Mucosa of rectum (tissue), 2 donors: ENCODE measurements at regions not wholly inside any gene's neighbourhood (a gene's known extent, or its start where the extent isn't known, plus 50 kb on each side); places are given as distances from the start of the nearest gene placed in this dataset.

Source experiments
- H3K27ac ChIP-seq, 2 donors: one replicate each; pipeline ENCODE4 v1.7.0; 2013; ENCODE audit warnings: inconsistent platforms in 2 of 2, low read depth in 2 of 2, low read length in 2 of 2
- H3K27me3 ChIP-seq, 2 donors: one replicate each; pipeline ENCODE4 v1.7.0; 2013; ENCODE audit warnings: low read length in 2 of 2; ENCODE audit not compliant: control insufficient read depth in 2 of 2, insufficient read depth in 2 of 2
- H3K36me3 ChIP-seq, 2 donors: one replicate each; pipeline ENCODE4 v1.7.0; 2013; ENCODE audit warnings: low read length in 2 of 2; ENCODE audit not compliant: control insufficient read depth in 2 of 2, insufficient read depth in 2 of 2
- H3K4me1 ChIP-seq, 2 donors: one replicate each; pipeline ENCODE4 v1.7.0; 2013; ENCODE audit warnings: low read length in 2 of 2, mild to moderate bottlenecking in 1 of 2; ENCODE audit not compliant: control insufficient read depth in 2 of 2, insufficient read depth in 2 of 2
- H3K4me3 ChIP-seq, 2 donors: one replicate each; pipeline ENCODE4 v1.7.0; 2013; ENCODE audit warnings: low read length in 2 of 2
- H3K9ac ChIP-seq, 2 donors: one replicate each; pipeline ENCODE4 v1.7.0; 2013; ENCODE audit warnings: low read length in 2 of 2, low read depth in 1 of 2, mild to moderate bottlenecking in 1 of 2
- H3K9me3 ChIP-seq, 2 donors: one replicate each; pipeline ENCODE4 v1.7.0; 2013; ENCODE audit warnings: low read length in 2 of 2; ENCODE audit not compliant: control insufficient read depth in 2 of 2
- donor health status: healthy.
- donor health status: Normal muscosa, but diverticular disease.

DNA sequence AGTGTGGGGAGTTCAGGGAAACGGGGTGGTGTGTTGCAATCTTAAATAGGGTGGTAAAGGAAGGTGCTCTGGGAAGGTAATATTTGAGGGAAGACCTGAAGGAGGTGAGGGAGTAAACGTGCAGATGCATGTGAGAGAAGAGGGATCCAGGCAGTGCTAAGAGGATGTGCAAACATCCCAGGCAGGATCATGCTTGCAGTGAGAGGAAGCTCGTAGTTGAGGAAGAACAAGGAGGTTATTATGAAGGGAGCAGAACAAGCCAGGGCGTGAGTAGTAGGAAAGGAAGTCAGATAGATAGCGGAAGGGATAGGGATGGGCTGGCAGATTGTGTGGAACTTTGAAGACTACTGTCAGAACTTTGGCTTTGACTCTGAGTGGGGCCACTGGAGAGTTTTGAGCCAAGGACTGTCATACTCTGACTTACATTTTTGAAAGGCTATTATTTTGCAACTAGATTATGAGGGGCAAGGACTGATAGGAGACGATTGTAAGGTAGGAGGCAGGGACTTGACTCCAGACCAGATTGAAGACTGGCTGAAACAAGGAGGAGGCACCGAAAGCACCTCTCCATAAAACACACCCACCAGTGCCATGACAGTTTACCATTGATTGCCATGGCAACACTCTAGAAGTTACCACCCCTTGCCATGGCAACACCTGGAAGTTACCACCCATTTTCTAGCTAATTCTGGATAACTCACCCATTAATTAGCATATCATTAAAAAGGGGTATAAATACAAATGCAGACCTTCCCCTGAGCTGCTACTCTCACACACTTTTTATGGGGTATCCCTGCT is 67.0 kb downstream of the XCL2 start:
- H3K9ac ChIP-seq, result no peak overlapping the region
- no peaks in the 10 kb centered on the region for H3K36me3 ChIP-seq
- no peak overlapping the region for H3K27ac ChIP-seq
- H3K4me1 ChIP-seq, result peaks cover 0 to under 1% of the 10 kb centered on the region in 2 donors
- H3K27me3 ChIP-seq, result no peaks in the 10 kb centered on the region
- H3K9me3 ChIP-seq, result peaks cover 0 to 3% of the 10 kb centered on the region in 2 donors
- H3K4me3 ChIP-seq, result no peak overlapping the region

DNA sequence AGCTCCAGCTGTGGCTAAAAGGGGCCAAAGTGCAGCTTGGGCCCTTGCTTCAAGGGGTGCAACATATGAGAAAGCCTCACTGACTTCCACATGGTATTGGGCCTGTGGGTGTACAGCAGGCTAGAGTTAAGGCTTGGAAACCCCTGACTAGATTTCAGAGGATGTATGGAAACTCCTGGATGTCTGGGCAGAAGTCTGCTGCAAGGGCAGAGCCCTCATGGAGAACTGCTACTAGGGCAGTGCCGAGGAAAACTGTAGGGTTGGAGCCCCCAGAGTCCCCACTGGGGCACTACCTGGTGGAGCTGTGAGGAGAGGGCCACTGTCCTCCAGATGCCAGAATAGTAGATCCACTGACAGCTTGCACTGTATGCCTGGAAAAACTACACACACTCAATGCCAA is 69.5 kb downstream of the XCL2 start:
- H3K9ac ChIP-seq, result no peak overlapping the region
- H3K4me1 ChIP-seq, result peaks cover 0 to 3% of the 10 kb centered on the region in 2 donors
- H3K27me3 ChIP-seq, result no peaks in the 10 kb centered on the region
- H3K27ac ChIP-seq, result no peak overlapping the region
- H3K9me3 ChIP-seq, result peaks cover 0 to 3% of the 10 kb centered on the region in 2 donors
- H3K36me3 ChIP-seq, result no peaks in the 10 kb centered on the region
- H3K4me3 ChIP-seq, result no peak overlapping the region

DNA sequence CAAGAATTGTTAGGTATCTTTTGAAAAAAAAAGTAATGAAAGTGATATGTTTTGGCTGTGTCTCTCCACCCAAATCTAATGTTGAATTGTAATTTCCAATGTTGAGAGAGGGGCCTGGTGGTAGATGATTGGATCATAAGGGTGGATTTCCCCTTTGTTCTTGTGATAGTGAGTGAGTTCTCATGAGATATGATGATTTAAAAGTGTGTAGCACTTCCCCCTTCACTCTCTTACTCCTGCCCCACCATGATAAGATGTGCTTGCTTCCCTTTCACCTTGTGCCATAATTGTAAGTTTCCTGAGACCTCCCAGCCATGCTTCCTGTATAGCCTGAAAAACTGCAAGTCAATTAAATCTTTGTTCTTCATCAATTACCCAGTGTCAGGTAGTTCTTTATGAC is 70.7 kb downstream of the XCL2 start:
- Histone ChIP-seq H3K36me3 (no peaks in the 10 kb centered on the region), H3K27ac (no peak overlapping the region), H3K9ac (no peak overlapping the region), H3K4me1 (peaks cover 0 to 9% of the 10 kb centered on the region in 2 donors), H3K27me3 (no peaks in the 10 kb centered on the region), H3K4me3 (no peak overlapping the region), H3K9me3 (peaks cover 0 to 3% of the 10 kb centered on the region in 2 donors)

DNA sequence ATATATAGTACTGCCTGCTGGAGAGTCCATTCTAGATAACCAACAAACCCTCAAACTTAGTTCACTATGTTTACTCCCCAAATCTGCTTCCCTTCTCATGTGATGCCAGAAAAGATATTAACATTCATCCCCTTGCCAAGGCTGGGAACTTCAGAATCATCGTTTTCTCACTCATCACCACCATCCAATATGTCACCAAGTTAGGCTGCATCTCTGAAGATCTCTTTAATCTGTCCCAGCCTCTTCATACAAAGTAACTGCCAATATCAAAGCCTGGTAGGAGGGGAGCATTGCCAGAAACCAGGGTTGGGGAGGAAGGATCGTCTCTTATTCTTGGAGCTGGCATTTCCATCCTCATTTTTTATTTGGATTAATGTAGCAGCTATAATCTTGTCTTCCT is 71.6 kb downstream of the XCL2 start:
- Histone ChIP-seq H3K9me3 (peaks cover 0 to 3% of the 10 kb centered on the region in 2 donors), H3K27ac (no peak overlapping the region), H3K4me3 (no peak overlapping the region), H3K4me1 (peaks cover 6 to 16% of the 10 kb centered on the region in 2 donors), H3K36me3 (no peaks in the 10 kb centered on the region), H3K27me3 (no peaks in the 10 kb centered on the region), H3K9ac (no peak overlapping the region)

DNA sequence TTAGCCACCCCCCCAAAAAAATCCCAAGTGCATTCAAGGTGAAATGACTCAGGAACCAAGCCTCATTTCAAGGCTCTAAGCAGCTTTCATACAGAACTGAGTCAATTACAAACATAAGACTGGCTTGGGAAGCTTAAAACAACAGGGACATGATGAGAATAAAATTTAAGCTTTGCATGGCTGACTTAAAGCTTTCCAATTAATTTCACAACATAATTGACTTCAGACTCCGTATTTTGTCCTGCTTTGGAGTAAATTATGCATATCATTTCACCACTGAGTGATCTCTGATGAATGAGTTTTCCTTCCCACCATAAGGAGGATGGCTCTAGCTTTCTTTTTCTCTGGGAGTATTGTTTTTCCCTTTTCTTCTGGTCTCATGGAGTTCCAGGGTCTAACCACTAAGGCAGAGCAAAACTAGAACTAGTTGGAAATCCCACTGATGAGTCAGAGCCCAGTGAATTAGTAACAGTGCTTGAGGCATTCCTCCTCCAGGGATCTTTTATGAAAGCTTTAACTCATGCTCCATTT is 72.8 kb downstream of the XCL2 start:
- Histone ChIP-seq H3K36me3 (no peaks in the 10 kb centered on the region), H3K4me1 (peaks cover 18 to 26% of the 10 kb centered on the region in 2 donors), H3K4me3 (no peak overlapping the region), H3K9me3 (peaks cover 0 to 3% of the 10 kb centered on the region in 2 donors), H3K27me3 (no peaks in the 10 kb centered on the region), H3K27ac (peak overlapping the region in 1 of 2 donors; percentile 10), H3K9ac (no peak overlapping the region)

DNA sequence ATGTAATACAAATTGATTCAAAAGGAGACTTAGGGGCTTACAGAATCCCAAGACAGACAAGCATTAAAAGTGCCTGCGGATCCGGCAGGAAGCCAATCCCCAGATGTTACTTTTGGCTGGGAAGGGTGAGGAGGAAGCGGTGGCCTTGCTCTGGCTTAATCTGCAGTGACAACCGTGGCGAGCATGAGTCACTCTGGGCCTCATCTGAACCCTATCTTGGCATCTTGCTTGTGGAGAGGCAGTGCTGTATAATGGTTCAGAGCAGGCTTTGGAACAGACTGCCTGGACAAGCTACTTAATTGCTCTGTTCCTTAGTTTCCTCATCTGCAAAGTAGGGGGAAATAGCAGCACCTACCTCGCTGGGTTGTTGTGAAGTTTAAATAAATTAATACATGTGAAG is 74.1 kb downstream of the XCL2 start:
- no peaks in the 10 kb centered on the region for H3K27me3 ChIP-seq
- peaks cover 0 to 3% of the 10 kb centered on the region in 2 donors for H3K9me3 ChIP-seq
- no peak overlapping the region for H3K9ac ChIP-seq
- no peak overlapping the region for H3K4me3 ChIP-seq
- peaks cover 20 to 26% of the 10 kb centered on the region in 2 donors for H3K4me1 ChIP-seq
- H3K27ac ChIP-seq, result peak overlapping the region in 1 of 2 donors; percentile 25
- no peaks in the 10 kb centered on the region for H3K36me3 ChIP-seq

DNA sequence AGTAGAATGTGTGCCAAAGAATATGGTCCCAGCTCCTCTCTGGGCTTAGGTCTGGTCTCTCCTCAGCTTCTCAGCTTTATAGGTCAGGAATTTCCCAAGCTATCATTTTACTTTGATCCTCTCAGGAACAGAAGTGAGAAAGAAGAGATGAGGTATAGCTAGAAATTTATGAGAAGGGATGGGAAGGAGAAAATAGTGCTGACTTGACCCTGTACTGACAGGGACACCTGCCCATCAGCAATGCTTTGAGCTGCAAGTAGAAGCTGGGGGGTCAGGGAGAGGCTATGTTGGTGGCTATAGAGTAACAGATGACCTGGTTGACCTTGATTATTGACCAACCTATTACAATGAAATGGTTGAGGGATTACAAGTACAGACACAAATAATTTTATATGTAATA is 75.0 kb downstream of the XCL2 start:
- Histone ChIP-seq H3K4me3 (no peak overlapping the region), H3K27ac (no peak overlapping the region), H3K36me3 (no peaks in the 10 kb centered on the region), H3K9me3 (no peaks in the 10 kb centered on the region), H3K9ac (no peak overlapping the region), H3K4me1 (peaks cover 20 to 26% of the 10 kb centered on the region in 2 donors), H3K27me3 (no peaks in the 10 kb centered on the region)

DNA sequence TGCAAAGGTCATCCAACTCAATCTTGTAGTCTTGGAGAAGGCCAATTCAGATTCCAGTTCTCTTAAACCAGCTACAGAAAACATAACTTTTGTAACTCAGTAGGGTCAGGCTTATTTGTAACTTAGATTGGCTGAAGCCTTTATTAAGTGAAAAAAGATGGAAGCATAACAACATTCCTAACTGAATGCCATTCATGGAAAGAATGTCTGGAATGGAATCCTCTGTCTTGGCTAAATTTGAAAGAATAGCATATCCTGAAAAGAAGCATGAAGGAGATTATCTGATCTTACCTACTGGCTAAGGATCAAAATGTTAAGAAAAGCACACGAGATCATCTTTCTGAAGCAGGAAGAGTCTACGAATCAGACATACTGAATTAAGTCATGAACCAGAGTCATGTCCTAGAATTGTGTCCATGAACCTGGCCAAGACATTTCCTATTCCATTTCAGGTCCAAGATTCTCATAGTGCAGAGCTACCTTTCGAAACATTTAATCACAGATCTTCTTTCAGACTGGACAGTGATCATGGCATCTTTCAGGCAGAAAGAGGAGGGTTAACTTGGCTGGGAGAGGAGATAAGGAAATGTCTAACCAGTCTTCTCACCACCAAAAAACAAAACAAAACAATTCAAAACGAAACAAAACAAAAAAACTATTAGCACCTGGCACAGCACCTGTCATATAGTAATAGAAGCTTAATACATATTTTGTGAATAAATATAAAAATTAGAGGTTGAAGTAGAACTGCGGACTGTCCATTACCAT is 75.6 kb downstream of the XCL2 start:
- no peak overlapping the region for H3K4me3 ChIP-seq
- no peaks in the 10 kb centered on the region for H3K9me3 ChIP-seq
- H3K4me1 ChIP-seq, result peaks cover 20 to 26% of the 10 kb centered on the region in 2 donors
- no peaks in the 10 kb centered on the region for H3K36me3 ChIP-seq
- H3K9ac ChIP-seq, result no peak overlapping the region
- peak overlapping the region; percentile 0 to 41 for H3K27ac ChIP-seq
- no peaks in the 10 kb centered on the region for H3K27me3 ChIP-seq

DNA sequence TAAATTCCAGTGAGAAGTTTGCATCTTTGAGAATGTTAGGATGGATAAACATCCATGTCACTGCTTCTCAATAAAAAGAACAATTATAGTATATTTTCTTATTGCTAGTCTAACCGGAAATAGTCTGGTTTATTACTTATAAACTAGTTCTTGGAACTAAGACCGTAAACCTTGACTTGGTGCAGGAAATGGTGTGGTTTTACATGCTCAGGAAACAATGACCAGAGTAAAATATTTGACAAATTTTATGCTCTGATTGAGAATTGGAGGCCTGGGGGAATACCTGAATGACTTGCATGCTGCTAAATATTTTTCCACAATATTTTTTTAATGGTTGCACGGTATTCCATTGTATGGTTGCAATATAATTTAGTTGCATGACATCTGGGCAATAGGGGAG is 76.3 kb downstream of the XCL2 start:
- Histone ChIP-seq H3K27me3 (no peaks in the 10 kb centered on the region), H3K9me3 (no peaks in the 10 kb centered on the region), H3K27ac (peak overlapping the region in 1 of 2 donors; percentile 0), H3K9ac (no peak overlapping the region), H3K4me1 (peaks cover 20 to 26% of the 10 kb centered on the region in 2 donors), H3K36me3 (no peaks in the 10 kb centered on the region), H3K4me3 (no peak overlapping the region)

DNA sequence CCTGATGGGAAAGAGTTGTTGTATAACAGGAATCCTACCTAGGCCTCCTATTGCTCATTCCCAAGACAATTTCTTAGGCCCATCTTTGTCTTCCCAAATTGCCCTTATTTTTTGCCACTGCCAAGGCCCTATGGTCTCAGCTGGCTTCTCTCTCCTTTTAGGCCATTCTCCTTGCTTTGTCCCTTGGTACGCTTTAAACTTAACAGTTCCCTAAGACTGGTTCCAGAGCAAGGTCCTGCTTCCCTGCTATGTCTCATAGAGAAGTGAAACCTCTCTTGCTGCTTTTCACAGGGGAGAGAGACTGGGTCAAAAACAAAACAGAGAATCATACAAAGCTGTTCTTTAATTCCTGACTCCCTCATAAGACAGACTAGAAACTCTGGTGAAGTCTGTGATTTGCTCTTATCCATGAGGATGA is 77.1 kb downstream of the XCL2 start:
- Histone ChIP-seq H3K4me3 (no peak overlapping the region), H3K4me1 (peaks cover 20 to 26% of the 10 kb centered on the region in 2 donors), H3K27me3 (no peaks in the 10 kb centered on the region), H3K9me3 (no peaks in the 10 kb centered on the region), H3K36me3 (no peaks in the 10 kb centered on the region), H3K9ac (no peak overlapping the region), H3K27ac (peak overlapping the region; percentile 11 to 25)
